ENCODE measurements at regions not wholly inside any gene's neighbourhood (a gene's known extent, or its start where the extent isn't known, plus 50 kb on each side); places are given as distances from the start of the nearest gene placed in this dataset.

DNA sequence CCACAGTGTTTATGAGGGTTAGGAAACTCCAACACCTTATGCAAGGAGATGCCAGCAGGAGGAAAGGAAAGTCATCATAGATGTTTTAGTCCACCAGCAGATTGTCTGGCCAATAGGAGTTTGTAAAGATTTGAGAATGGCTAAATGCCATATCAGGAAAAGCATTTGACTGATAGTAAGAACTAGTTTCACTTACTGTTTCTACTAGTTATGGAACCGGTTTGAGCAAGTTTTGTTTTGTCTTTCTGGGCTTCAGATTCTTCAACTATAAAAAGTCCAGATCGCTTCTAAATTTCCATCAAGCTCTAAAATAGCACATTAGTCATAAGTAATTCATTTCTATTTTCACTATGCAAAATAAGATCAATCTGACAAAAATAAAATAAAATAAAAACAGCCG lies 254.8 kb upstream of the TMCO5A start:
- H3K27ac ChIP-seq = no peak overlapping the region

DNA sequence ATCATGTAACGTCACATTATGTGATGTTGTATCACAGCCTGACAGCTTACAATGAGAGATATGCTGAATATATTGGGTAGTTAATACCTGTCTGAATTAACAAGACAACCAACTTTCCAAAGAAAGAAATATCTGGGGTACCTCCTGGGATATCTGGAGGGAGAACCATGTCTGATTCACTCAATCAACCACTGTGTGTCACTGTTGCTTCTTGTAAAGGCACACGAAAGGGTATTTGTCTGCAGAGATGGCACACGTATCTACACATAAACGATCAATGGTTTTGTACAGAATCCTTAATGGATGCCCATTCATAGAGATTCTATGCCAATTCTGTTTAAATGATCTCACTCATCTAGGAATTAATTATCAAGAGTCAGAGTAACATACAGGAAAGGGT lies 252.1 kb upstream of the TMCO5A start:
- no peaks in the 10 kb centered on the region for H3K36me3 ChIP-seq (replicated peaks in 1 of 2)
- no peak for TF ChIP-seq POLR2A (IDR thresholded peaks at IDR 0.05)
- TF ChIP-seq, protein P1, sequence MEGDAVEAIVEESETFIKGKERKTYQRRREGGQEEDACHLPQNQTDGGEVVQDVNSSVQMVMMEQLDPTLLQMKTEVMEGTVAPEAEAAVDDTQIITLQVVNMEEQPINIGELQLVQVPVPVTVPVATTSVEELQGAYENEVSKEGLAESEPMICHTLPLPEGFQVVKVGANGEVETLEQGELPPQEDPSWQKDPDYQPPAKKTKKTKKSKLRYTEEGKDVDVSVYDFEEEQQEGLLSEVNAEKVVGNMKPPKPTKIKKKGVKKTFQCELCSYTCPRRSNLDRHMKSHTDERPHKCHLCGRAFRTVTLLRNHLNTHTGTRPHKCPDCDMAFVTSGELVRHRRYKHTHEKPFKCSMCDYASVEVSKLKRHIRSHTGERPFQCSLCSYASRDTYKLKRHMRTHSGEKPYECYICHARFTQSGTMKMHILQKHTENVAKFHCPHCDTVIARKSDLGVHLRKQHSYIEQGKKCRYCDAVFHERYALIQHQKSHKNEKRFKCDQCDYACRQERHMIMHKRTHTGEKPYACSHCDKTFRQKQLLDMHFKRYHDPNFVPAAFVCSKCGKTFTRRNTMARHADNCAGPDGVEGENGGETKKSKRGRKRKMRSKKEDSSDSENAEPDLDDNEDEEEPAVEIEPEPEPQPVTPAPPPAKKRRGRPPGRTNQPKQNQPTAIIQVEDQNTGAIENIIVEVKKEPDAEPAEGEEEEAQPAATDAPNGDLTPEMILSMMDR (IDR thresholded peaks at IDR 0.05) = peak in 1 of 6 experiments; percentile 11
- no peaks in the 10 kb centered on the region for H3K4me1 ChIP-seq (replicated peaks in 1 of 2)
- intact Hi-C loops (cut with DNase I) = no loop called here
- no peaks in the 10 kb centered on the region for H3K9me3 ChIP-seq (replicated peaks in 1 of 3)
- H3K4me3 ChIP-seq = no peak overlapping the region
- WGBS, 4 donors = 61 to 73% (median 70%) methylated on average over 4 of the region's 4 CpGs
- no peak overlapping the region for H3K27ac ChIP-seq
- no peak for DNase-seq
- H3K27me3 ChIP-seq = no peaks in the 10 kb centered on the region

More for the DNA sequence above, 254.8 kb upstream of the TMCO5A start:
- DNase-seq = no peak
- Histone ChIP-seq H3K9me3 (replicated peaks in 1 of 3) (no peaks in the 10 kb centered on the region), H3K27me3 (no peaks in the 10 kb centered on the region), H3K4me1 (replicated peaks in 1 of 2) (no peaks in the 10 kb centered on the region), H3K36me3 (replicated peaks in 1 of 2) (no peaks in the 10 kb centered on the region), H3K4me3 (no peak overlapping the region)
- 80 to 88% (median 85%) methylated on average over 3 of the region's 3 CpGs for WGBS, 4 donors
- intact Hi-C loops (cut with DNase I) = no loop called here
- no peak for TF ChIP-seq POLR2A (IDR thresholded peaks at IDR 0.05)
- TF ChIP-seq, protein P1 (IDR thresholded peaks at IDR 0.05) = no peak

DNA sequence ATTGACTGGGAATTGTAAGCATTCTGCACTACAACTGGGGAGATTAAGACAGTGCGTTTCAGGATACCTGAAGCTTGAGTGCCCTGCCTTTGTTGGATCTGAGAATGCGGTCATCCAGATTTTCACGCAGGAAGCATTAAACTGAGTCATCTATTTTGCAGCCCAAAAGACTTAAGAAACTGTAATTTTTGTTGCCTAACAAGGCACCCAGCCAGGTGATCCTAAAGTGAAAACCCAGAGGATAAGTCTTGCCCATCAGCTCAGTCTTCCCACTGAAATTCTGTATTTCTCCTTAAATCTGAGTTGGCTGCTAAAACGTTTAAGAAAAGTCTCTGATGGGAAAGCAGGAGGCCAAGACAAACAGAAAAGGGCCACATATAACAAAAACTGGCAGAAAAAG lies 242.5 kb upstream of the TMCO5A start:
- Histone ChIP-seq H3K9me3 (replicated peaks in 1 of 3) (no peaks in the 10 kb centered on the region), H3K36me3 (replicated peaks in 1 of 2) (no peaks in the 10 kb centered on the region), H3K4me1 (replicated peaks in 1 of 2) (no peaks in the 10 kb centered on the region), H3K4me3 (no peak overlapping the region), H3K27ac (no peak overlapping the region), H3K27me3 (no peaks in the 10 kb centered on the region)
- intact Hi-C loops (cut with DNase I) = no loop called here
- TF ChIP-seq, protein P1 (IDR thresholded peaks at IDR 0.05) = no peak
- no peak for TF ChIP-seq POLR2A (IDR thresholded peaks at IDR 0.05)
- 68 to 77% (median 72%) methylated on average over 4 of the region's 4 CpGs for WGBS, 4 donors
- DNase-seq = no peak

- no peaks in the 10 kb centered on the region for H3K27me3 ChIP-seq
- no peak overlapping the region for H3K27ac ChIP-seq
- no peaks in the 10 kb centered on the region for H3K4me1 ChIP-seq (replicated peaks in 1 of 2)
- WGBS, 4 donors = 69 to 88% (median 79%) methylated on average over 3 of the region's 3 CpGs
- intact Hi-C loops (cut with DNase I) = no loop called here
- TF ChIP-seq POLR2A (IDR thresholded peaks at IDR 0.05) = no peak
- TF ChIP-seq, protein P1 (IDR thresholded peaks at IDR 0.05) = no peak
- no peak overlapping the region for H3K4me3 ChIP-seq
- DNase-seq = no peak
- no peaks in the 10 kb centered on the region for H3K9me3 ChIP-seq (replicated peaks in 1 of 3)
- no peaks in the 10 kb centered on the region for H3K36me3 ChIP-seq (replicated peaks in 1 of 2)
Measured at GRCh38 chr15:37693926-37694325, 240.5 kb upstream of the TMCO5A start.
